ENCODE measurements at regions not wholly inside any gene's neighbourhood (a gene's known extent, or its start where the extent isn't known, plus 50 kb on each side); places are given as distances from the start of the nearest gene placed in this dataset.

GRCh38 chr18:71252351-71252865 is 963.6 kb downstream of the SOCS6 start:
- H3K27ac ChIP-seq, result no peak overlapping the region
- H3K4me1 ChIP-seq, result no peaks in the 10 kb centered on the region
- no peaks in the 10 kb centered on the region for H3K36me3 ChIP-seq
- no peak for DNase-seq (ENCODE audit: low spot score in 2 of 2)
- TF ChIP-seq CTCF (IDR thresholded peaks at IDR 0.05) (no peak), EP300 (IDR thresholded peaks at IDR 0.05) (no peak), POLR2A (IDR thresholded peaks at IDR 0.05) (no peak)
- no peaks in the 10 kb centered on the region for H3K9me3 ChIP-seq
- whole genome bisulfite sequencing, 2 donors, result 78 to 89% methylated on average over 6 of the region's 6 CpGs
- H3K4me3 ChIP-seq, result no peak overlapping the region
- no peaks in the 10 kb centered on the region for H3K27me3 ChIP-seq

- TF ChIP-seq EP300 (IDR thresholded peaks at IDR 0.05) (no peak), CTCF (IDR thresholded peaks at IDR 0.05) (no peak), POLR2A (IDR thresholded peaks at IDR 0.05) (no peak)
- H3K27ac ChIP-seq, result no peak overlapping the region
- no peaks in the 10 kb centered on the region for H3K4me1 ChIP-seq
- 60 to 67% methylated on average over 1 of the region's 1 CpG for WGBS, 2 donors
- no peaks in the 10 kb centered on the region for H3K36me3 ChIP-seq
- H3K4me3 ChIP-seq, result no peak overlapping the region
- no peaks in the 10 kb centered on the region for H3K9me3 ChIP-seq
- H3K27me3 ChIP-seq, result no peaks in the 10 kb centered on the region
- no peak for DNase-seq (ENCODE audit: low spot score in 2 of 2)
These were observed 961.3 kb downstream of the SOCS6 start for GRCh38 chr18:71250191-71250590.

- no peak for TF ChIP-seq POLR2A (IDR thresholded peaks at IDR 0.05)
- TF ChIP-seq CTCF (IDR thresholded peaks at IDR 0.05), result no peak
- TF ChIP-seq EP300 (IDR thresholded peaks at IDR 0.05), result no peak
- Histone ChIP-seq H3K36me3 (no peaks in the 10 kb centered on the region), H3K27me3 (no peaks in the 10 kb centered on the region), H3K4me3 (no peak overlapping the region), H3K27ac (no peak overlapping the region), H3K4me1 (no peaks in the 10 kb centered on the region), H3K9me3 (no peaks in the 10 kb centered on the region)
- DNase-seq (ENCODE audit: low spot score in 2 of 2), result no peak
These were observed 960.9 kb downstream of the SOCS6 start for GRCh38 chr18:71249791-71250190.

GRCh38 chr18:71242981-71243380 is 954.1 kb downstream of the SOCS6 start:
- no peak for DNase-seq (ENCODE audit: low spot score in 2 of 2)
- no peaks in the 10 kb centered on the region for H3K9me3 ChIP-seq
- H3K4me3 ChIP-seq, result no peak overlapping the region
- H3K27ac ChIP-seq, result no peak overlapping the region
- no peaks in the 10 kb centered on the region for H3K36me3 ChIP-seq
- 72 to 83% methylated on average over 5 of the region's 5 CpGs for WGBS, 2 donors
- no peak for TF ChIP-seq POLR2A (IDR thresholded peaks at IDR 0.05)
- TF ChIP-seq EP300 (IDR thresholded peaks at IDR 0.05), result no peak
- TF ChIP-seq CTCF (IDR thresholded peaks at IDR 0.05), result no peak
- no peaks in the 10 kb centered on the region for H3K4me1 ChIP-seq
- H3K27me3 ChIP-seq, result no peaks in the 10 kb centered on the region

GRCh38 chr18:71238974-71239624 is 950.3 kb downstream of the SOCS6 start:
- DNase-seq (ENCODE audit: low spot score in 2 of 2), result no peak

More at GRCh38 chr18:71238974-71239624, 950.3 kb downstream of the SOCS6 start:
- Histone ChIP-seq H3K4me1 (no peaks in the 10 kb centered on the region), H3K36me3 (no peaks in the 10 kb centered on the region), H3K9me3 (no peaks in the 10 kb centered on the region), H3K27me3 (no peaks in the 10 kb centered on the region), H3K27ac (no peak overlapping the region), H3K4me3 (no peak overlapping the region)
- no peak for TF ChIP-seq CTCF (IDR thresholded peaks at IDR 0.05)
- no peak for TF ChIP-seq POLR2A (IDR thresholded peaks at IDR 0.05)
- no peak for TF ChIP-seq EP300 (IDR thresholded peaks at IDR 0.05)
- WGBS, 2 donors, result 60 to 66% methylated on average over 11 of the region's 11 CpGs

Data from tibial nerve (tissue), 4 donors.